ENCODE measurements at regions not wholly inside any gene's neighbourhood (a gene's known extent, or its start where the extent isn't known, plus 50 kb on each side); places are given as distances from the start of the nearest gene placed in this dataset.

DNA sequence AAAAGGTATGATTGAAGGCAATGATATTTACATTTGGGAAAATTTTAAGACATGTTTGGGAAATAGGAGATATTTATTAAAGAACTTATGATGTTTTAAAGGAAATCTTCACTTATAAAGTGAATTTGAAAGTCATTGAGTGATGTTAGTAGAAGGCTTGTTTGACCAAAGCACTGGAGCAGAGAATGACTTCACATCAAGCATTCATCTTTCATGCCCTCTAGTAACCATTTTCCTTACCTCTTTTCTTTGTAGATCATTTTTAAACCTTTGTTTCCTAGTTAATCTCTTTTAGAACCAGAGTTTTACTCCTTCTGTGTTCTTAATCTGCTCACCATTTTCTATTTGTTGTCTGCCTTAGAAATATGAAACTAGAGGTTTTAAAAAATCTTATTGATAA lies 111.3 kb upstream of the FOXP2 start:
- TF ChIP-seq, protein P1, sequence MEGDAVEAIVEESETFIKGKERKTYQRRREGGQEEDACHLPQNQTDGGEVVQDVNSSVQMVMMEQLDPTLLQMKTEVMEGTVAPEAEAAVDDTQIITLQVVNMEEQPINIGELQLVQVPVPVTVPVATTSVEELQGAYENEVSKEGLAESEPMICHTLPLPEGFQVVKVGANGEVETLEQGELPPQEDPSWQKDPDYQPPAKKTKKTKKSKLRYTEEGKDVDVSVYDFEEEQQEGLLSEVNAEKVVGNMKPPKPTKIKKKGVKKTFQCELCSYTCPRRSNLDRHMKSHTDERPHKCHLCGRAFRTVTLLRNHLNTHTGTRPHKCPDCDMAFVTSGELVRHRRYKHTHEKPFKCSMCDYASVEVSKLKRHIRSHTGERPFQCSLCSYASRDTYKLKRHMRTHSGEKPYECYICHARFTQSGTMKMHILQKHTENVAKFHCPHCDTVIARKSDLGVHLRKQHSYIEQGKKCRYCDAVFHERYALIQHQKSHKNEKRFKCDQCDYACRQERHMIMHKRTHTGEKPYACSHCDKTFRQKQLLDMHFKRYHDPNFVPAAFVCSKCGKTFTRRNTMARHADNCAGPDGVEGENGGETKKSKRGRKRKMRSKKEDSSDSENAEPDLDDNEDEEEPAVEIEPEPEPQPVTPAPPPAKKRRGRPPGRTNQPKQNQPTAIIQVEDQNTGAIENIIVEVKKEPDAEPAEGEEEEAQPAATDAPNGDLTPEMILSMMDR (IDR thresholded peaks at IDR 0.05): no peak
- no peak for TF ChIP-seq POLR2A (IDR thresholded peaks at IDR 0.05)
